ENCODE measurements at regions not wholly inside any gene's neighbourhood (a gene's known extent, or its start where the extent isn't known, plus 50 kb on each side); places are given as distances from the start of the nearest gene placed in this dataset.

DNA sequence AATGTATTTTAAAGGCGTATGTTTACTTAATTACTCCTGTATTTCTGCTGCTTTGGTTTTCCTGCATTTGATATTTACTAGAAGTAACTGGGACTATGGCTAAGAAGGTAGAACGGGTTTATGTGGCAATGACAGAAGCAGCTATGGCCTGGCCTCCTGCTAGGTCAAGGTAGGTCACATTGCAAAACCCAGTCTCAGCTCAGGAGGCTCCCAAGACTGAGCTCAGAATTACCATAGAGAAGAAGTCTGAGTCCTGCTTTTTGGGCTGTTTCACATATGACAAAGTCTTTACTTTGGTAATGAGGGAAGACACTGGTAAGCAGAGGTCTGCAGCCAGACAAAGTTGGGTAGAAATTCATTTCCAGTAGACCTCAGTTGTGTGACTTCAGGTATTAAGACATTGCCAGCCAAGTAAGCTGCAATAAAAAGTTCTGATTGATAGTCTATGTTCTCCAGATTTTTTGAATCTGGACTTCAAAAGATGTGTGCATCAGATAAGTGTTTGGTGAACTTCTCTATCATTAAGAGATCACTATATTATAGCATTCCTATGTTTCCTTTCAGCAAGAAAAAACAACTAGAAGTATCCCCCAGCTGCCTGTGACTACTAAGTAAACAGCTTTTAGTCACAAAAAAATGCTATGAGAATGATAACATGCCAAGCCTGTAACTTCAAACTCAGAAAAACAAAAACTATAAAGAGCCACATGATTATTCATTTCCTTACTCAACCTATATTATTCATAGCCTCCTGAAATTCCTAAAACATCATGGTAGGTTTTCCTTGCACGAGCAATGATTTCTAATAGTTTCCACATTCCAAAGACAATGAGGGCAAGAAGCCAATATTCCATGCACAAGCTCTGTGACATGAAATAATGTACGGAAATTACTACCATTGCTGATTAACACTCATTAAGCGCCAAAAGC, 312.3 kb downstream of the HAO1 start:
- DNase-seq (ENCODE audit: low read depth in 2 of 2), result no peak

DNA sequence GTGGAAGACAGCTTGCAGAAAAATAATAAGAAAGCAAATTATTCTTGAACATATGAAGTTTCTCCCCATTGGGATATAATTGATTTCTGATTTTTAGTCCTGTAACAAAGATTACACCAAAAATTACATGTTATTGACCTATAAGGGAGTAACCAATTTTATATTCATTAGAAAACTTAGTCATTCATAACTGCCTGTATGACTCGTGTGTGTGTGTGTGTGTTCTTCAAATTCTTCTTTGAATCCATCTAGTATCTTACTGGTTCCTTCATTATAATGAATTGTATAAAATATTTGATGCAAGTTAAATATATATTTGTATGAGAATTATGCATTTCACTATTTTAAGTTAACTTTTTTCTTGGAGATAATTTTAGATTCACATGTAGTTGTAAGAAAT, 310.4 kb downstream of the HAO1 start:
- no peak for DNase-seq (ENCODE audit: low read depth in 2 of 2)

DNA sequence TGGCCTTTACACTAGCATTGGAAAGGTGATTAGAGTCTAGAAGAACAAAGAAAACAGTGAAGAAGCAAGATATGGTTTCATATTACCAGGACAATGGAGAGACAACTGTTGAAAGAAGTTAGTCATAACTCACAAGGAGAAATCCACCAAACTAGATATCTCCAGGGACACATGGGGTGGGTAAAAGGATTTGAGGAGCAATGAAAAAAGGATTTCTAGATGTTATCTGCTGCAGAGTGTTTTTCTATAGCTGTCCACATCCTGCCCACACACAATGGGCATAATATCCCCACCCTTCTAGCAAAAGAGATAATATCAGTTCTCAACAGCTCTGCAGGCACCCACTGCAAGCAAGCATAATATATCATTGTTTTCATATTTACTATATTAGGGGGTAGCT, 303.1 kb downstream of the HAO1 start:
- DNase-seq (ENCODE audit: low read depth in 2 of 2), result no peak

DNA sequence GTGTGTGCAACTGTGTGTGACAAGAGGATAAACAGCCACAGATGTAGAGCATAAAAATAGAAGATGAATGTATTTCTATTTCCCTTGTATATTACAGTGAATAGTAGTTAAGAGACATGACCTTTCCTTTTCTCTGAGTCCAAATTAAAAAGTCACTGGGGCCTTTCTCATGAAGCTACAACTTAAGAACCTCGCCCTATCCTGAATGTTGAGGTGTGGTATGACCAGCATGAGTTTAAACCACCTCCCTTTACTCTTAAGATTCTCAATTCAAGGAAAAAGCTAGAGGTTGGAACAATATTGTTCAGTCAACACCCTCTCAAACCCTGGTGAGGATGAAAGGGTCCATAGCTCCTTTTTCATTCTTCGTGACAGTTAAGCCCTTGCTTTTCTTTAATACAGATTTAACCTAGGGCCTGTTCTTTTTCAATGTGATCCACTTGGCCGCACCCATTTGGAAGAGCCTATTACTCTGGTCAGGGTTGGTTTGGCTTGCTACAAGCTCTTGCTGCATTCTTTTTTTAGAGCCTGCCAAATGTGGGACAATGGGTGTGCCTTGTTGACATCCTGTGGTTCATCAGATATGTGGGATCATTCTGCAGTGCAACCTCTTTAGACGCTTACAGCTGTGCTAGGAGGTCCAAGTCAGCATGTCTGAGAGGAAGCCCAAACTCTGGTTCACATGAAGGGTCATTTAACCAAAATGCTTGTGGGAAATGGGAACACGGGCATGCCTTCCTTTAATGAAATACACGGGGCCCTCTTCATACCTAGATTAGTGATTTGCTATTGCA, 290.0 kb downstream of the HAO1 start:
- DNase-seq (ENCODE audit: low read depth in 2 of 2), result no peak

DNA sequence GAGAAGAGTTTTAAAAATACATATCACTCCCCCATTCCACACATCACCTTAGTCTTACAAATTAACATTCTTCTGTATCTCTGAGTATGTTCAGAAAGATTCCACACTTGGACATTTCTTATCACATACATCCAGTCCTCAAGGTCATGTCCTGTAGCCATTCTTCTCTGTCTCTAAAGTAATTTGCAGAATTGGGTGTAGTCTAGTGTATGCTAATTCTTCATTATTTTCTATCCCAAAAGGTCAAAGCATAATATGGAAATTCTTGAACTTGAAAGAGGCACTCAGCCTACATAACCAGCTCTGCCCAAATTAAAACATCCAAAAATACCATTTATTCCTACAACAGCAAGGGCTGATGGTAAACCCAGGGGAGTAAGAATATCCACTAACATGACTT, 286.0 kb downstream of the HAO1 start:
- DNase-seq (ENCODE audit: low read depth in 2 of 2), result no peak

DNA sequence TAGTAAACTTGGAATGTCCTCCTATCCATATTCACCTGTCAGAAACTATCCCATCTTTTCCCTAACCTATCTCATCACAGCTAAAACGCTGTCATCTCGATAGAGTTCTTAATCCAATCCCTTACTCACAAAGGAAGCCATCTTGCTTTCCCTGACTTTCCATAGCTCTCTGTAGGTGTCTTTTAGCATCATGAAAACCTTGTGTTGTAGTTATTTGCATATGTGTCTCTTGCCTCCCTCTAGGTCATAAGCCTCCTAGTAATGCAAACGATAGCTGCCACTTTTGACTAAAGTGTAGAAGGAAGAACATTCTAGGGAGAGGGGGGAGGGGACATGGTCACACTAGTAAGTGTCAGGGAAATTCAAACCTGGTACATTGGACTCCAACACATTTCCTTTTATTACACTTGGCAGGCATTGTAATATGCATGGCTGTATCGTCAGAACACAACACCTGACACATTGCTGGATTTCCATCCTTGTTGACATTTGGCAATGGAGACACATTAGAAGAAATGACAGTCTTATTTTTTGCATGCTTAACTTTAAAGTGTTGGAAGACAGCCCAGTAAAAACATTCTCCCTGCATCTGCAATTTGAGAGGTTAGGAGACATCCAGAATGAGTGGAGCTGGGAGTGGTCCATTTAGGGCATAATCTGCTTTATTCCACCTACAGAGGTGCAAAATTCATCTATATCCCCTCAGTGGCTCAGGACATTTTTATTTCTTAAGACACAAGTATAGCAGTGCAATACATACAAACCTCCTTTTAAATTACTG, 283.4 kb downstream of the HAO1 start:
- DNase-seq (ENCODE audit: low read depth in 2 of 2), result no peak

DNA sequence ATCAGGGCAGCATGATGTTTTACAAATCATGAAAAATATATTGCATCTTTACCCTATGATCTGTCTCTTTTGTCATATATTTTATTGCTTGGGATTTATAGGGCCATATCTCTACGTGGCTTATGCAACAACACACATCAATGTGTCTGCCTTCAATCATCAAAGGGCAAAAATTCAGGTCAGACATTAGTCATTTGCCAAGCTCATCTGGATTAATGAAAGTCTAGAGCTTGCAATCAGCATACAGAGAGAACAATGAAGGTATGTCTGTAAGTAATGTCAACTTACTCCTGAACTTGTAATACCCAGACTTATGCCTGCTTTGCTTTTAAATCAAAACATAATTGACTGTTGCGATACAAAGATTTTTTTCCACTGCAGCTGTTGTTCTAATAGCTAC, 282.7 kb downstream of the HAO1 start:
- no peak for DNase-seq (ENCODE audit: low read depth in 2 of 2)

DNA sequence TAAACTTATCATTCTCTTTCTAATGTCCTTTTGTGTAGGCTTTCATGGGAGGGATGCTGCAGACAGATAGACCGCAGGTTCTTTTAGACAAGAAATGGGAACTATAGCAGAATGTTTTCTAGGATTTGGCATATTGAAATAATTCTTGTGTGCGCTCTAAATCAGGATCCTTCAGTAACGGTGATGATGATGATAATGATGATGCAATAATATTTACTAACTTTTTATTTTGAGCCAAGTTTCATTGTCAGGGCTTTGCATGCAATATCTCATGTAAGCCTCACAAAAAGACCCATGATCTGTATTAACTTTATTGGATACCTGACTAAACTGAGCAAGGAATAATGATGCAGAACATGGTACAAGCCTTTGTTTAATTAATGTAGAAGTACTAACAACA, 280.1 kb downstream of the HAO1 start:
- DNase-seq (ENCODE audit: low read depth in 2 of 2), result no peak

DNA sequence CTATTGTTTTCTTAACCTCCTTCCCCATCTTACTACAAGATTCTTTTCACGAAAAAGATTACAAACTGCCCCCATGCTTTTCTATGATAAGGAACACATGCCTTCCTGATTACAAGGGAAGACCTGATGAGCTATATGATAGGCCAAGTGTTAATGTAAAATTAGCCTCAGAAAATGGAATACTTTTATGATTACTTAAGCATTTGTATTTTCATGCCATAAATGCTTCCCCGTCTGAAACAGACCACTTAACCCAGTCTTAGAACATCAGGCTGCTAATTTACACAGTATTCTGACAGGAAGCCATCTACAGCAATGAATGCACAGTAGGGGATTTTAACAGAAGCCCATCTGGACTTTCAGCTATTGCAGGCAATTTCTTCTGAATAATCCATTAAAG, 274.9 kb downstream of the HAO1 start:
- no peak for DNase-seq (ENCODE audit: low read depth in 2 of 2)

DNA sequence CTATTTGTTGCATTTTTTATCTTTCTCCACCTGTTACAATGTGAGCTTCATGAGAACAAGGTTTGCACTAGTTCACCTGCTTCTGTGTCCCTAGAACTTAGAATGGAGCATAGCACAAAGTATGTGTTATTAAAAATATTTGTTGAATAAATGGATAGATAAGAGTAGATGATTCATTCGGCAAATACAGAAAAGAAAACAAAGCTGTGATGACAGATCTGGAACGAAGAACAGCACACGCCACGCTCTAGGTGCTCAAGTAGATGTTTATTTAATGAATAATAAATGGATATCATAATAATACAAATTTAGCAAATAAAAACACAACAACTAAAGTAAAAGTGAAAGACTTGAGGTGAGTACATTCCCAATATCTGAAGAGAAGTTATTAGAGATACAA, 273.1 kb downstream of the HAO1 start:
- DNase-seq (ENCODE audit: low read depth in 2 of 2), result no peak

DNA sequence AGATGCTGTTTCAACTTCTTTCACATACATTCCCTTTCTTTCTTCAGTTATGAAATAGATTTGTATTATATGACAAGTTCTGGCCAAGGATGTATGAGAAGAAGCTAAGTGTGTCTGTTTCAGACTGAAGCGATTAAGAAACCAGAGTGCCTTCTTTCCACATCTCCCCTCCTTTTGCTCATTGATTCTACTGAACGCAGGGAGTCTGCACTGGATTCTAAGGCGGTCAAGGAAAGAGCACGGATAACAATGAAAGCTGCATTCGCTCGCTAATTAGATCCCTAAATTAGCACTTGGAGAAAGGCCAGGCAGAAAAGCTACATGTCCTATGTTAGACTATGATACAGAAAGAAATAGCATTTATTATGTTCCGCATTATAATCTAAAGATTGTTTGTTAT, 267.7 kb downstream of the HAO1 start:
- DNase-seq (ENCODE audit: low read depth in 2 of 2), result no peak

DNA sequence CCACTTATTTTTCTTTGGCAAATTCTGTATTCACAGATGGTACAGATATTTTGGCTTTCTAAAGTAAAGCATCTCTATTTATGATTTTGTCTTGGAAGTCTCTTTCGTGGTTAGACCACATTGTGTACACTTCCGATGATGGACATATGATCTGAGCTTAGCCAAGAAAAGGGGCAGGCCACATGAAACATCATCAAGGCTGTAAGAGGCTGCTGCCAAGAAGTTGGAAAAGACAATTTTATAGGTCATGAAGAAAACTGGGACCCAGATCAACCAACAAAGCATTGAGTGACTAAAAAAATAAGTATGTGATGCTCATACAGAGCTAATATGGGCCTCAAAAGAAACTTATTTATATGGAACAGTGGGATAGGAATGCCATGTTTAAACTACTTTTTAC, 266.4 kb downstream of the HAO1 start:
- DNase-seq (ENCODE audit: low read depth in 2 of 2), result no peak

DNA sequence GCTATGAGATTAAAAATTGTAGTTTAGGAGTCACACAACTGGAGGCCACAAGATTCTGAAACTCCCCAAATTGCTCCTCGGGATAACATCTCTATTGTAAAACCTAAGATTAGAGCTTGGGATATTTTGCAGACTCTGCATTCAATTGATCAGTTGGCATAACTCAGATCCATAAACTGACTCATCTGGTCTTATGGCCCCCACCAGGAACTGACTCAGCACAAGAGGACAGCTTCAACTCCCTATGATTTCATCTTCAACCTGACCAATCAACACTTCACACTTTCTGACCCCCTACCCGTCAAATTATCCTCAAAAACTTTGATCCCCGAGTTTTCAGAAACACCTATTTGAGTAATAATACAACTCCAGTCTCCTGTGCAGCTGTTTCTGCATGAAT, 257.3 kb downstream of the HAO1 start:
- DNase-seq (ENCODE audit: low read depth in 2 of 2), result no peak

DNA sequence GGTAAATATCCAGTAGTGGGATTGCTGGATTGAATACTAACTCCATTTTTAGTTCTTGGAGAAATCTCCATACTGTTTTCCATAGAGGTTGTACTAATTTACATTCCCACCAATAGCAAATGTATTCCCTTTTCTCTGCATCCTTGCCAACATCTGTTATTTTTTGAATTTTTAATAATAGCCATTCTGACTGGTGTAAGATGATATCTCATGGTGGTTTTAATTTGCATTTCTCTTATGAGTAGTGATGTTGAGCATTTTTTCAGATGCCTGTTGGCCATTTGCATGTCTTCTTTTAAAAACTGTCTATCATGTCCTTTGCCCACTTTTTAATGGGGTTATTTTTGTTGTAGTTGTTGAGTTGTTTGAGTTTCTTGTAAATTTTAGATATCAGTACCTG, 253.2 kb downstream of the HAO1 start:
- no peak for DNase-seq (ENCODE audit: low read depth in 2 of 2)

DNA sequence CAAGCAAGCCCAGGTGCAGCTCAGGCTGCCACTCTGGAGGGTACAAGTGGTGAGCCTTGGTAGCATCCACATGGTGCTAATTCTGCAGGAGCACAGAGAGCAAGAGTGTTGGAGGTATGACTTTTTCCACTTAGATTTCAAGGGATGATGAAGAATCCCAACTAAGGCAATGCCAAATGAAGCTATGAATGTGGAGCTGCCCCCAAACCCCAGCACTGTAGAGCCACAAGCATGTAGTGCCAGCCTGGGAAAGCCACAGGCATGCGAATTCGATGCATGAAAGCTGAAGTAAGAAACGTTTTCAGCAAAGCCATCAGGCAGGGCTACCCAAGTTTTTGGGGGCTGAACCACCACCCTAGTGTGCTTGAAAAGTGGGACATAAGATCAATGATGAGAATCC, 251.1 kb downstream of the HAO1 start:
- DNase-seq (ENCODE audit: low read depth in 2 of 2), result no peak

DNA sequence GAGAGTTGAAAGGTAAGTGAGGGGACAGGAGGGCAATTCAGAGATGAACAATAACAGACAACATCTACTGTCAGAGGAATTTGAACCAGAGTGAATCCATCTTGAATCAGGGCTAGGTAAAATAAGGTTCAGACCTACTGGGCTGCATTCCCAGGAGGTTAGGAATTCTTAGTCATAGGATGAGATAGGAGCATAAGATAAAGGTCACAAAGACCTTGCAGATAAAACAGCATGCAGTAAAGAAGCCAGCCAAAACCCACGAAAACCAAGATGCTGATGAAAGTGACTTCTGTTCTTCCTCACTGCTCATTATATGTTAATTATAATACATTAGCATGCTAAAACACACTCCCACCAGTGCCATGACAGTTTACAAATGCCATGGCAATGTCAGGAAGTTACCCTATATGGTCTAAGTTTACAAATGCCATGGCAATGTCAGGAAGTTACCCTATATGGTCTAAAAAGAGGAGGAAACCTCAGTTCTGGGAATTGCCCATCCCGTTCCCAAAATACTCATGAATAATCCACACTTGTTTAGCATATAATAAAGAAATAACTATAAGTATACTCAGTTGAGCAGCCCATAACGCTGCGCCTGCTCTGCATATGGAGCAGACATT, 248.5 kb downstream of the HAO1 start:
- DNase-seq (ENCODE audit: low read depth in 2 of 2), result no peak

DNA sequence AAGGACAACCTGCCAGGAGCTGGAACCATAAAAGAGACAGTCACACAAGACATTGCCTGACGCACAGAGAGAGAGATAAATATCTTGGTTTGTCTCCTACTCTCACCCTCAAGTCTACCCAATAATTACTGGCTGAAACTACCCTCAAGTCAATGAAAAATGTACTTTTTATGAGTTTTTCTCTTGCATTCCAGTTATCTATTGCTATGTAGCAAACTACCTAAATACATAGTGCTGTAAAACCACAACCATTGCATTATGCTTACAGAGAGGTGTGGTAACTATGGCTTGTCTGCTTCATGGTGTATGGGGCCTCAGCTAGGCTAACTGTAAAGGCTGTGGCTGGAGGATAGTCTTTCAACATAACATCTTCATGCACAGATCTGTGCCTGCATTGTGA, 247.8 kb downstream of the HAO1 start:
- no peak for DNase-seq (ENCODE audit: low read depth in 2 of 2)

DNA sequence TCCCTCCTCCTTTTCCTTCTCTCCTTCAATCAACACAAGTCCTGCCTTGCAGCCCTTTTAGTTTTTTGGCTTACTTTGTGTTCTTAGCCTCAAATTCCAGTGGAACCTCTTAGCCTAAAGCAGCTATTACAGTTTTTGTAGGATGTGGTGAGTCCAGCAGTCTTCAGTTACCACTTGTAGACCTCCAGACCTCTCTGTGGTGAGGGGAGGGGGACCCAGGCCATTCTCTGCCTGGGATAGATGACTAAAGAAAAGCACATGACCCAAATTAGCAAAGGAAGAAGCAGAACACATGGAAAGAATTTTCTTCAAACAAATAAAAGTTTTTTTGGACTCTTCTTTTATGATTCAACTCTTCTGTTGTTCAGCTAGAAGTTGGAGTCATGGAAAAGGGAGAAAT, 246.5 kb downstream of the HAO1 start:
- DNase-seq (ENCODE audit: low read depth in 2 of 2), result no peak

DNA sequence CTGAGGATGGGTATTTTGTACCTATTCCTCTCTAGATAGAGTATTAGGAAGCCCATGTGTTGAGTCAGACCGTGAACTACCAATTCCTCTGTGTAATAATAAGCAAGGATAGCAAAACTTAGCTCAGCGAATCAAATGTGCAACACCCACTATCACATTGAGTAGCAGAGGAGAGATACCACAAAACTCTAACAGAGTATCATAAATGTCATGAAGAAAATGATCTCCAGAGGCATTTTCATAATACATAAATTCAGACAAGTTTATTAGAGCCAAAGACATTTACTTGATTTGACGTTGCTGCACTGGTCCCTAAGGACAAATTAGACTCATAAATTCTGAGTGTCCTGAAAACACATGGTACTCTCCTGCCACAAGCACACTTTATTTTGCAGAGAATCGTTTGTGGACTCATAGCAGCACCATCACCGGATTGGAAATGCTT, 245.2 kb downstream of the HAO1 start:
- DNase-seq (ENCODE audit: low read depth in 2 of 2), result no peak

DNA sequence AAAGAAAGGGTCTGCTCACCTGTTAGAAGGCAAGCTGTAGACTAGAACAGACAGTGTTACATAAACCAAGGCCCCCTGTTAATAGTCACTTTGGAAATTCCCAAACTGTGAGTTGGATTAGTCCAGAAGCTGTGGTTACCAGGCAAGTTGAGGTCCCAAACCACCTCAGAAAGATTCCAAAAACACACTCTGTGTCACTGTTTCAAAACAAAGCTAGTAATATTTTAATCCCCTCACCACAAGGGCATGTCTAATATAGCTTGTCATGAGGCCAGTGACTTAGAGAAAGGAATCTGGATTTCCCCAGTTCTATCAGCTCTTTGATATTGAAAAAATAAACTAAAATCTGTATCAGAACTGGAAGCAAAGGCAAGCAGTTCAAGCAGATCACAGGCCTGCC, 244.6 kb downstream of the HAO1 start:
- DNase-seq (ENCODE audit: low read depth in 2 of 2), result no peak

DNA sequence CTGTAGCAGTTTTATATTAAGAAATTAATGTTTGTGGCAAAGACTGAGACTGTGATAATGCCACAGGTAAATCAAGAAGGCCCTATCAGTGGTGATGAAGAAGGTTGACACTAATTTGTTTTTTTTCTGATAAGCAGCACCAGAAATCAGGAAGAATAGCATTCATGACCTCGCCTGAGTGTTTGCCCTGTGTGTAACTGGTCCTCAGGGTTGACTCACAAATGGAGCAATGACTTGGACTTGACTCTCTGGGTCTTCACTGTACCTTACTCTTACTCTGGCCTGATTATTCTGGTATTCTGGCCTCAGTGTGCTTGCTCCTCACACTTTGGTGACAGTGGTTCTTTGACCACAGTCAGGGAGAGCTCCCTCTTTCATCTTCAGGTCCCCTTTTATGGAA, 243.9 kb downstream of the HAO1 start:
- no peak for DNase-seq (ENCODE audit: low read depth in 2 of 2)

DNA sequence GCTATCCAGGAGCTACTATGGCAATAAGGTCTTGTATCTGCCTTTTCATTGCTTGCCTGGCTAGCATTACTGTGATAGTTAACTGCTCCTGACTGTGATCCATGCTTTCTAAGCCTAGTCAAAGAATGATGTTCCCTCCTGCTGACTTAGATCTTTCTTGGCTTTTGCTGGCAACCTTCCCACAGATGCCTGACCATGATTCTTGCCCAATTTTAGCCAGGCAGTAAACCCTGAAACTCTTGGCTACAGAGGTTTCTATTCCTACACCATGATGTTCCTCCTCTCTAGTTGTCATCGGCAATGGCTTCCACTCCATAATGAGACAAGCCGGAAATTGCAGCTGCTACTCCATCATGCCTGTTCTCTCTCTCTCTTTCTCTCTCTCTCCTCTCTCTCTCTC, 238.1 kb downstream of the HAO1 start:
- no peak for DNase-seq (ENCODE audit: low read depth in 2 of 2)
